NCI-H1417 (cell line): ENCODE measurements at regions not wholly inside any gene's neighbourhood (a gene's known extent, or its start where the extent isn't known, plus 50 kb on each side); places are given as distances from the start of the nearest gene placed in this dataset.

Experiments used
- DNase-seq, 3 experiments: peaks; one replicate each; lab custom pipeline; 2025; lab: John Stamatoyannopoulos, UW

DNA sequence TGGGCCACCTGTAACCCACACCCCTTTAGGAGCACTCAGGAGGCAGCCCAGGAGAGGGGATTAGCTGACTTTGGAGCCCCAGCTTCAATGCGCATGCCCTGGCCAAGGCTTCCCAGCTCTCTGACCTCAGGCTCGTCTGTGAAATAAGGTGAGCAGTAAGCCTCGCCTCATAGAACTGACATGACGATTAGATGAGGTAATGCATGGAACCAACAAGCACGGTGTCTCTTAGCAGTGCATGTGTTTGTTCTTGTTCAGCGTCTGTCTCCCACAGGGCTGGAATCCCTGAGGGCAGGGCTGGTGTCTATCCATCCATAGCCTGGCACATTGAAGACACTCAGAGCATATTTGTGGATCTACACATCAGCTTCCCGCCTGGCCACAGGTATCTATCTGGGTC, 415.4 kb downstream of the MN1 start:
- peak in 1 of 3 experiments; percentile 49 for DNase-seq

DNA sequence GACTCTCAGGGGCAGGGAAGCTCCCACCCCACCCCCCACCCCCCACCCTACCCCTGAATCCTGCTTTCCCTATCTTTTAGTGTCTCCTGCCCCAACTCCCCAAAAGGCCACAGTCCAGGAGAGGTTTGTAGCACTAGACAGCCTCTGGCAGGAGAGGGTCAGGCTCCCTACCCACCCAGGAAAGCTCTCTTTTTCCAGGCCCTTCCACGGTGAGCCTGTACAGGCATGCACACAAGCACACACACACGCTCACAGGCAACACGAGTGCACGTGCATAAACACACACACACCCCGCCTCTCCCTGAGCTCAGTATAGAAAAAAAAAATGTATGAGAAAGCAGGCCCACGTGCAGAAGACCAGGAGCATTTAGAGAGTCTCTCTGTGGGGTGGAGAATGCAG, 414.0 kb downstream of the MN1 start:
- DNase-seq, result no peak

DNA sequence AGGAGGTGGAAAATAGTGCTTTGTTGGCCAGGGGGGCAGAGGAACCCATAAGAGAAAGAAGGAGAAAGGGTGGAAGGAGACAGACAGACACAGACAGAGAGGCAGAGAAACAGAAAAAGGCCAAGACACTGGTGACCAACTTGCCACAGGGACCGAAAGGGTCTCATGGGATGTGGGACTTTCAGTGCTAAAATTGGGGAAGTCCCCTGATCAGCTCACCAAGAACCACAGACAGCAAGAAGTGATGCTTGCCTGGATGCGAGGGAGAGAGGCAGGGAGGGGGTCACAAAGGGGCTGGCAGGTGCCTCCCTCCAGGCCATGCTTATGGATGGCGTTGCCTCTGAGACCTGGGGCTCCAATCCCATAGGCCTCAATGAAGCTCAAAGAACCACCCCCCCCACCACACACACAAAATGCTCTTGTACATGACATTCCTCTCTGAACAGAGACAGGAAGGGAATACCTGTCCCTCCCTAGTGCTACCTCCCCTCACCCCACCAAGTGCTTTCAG, 413.4 kb downstream of the MN1 start:
- no peak for DNase-seq

DNA sequence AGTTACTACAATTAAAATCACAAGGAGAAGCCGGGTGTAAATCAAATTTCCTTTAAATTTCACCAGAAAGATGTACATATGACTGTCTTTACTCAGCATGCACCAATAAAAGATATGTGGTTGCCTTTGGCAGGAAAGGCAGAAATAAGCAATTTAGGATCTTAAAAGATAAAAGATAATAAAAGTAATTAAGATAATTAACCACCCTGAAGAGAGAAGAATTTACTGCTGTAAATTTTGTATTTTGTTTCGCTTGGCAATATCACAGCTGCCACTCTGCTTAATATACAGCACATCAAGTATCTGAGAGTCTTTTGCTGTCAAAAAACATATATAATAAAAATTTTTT, 411.9 kb downstream of the MN1 start:
- no peak for DNase-seq

DNA sequence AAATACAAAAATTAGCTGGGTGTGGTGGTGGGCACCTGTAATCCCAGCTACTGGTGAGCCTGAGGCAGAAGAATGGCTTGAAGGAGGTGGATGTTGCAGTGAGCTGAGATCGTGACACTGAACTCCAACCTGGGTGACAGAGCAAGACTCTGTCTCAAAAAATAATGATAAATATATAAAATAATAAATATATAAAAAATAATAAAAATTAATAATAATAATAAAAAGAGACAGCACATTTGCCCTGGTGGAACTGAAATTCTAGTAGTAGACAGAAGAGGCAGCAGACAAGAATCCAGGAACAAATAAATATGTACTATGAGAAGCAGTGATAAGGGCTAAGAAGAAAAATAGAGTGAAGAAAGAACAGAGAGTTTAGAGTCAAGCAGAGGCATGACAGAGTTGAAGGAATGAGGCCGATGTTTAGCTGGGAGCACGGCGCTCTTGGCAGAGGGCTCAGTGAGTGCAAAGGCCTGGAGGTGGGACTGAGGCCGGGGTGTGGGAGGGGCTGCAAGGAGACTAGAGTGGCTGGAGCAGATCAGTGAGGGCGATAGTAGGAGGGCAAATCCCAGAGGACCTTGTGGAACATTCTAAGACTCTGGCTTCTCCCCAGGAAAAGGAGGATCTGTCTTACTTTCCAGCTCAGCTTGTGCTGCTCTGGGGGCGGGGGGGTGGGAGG, 410.3 kb downstream of the MN1 start:
- DNase-seq, result no peak

DNA sequence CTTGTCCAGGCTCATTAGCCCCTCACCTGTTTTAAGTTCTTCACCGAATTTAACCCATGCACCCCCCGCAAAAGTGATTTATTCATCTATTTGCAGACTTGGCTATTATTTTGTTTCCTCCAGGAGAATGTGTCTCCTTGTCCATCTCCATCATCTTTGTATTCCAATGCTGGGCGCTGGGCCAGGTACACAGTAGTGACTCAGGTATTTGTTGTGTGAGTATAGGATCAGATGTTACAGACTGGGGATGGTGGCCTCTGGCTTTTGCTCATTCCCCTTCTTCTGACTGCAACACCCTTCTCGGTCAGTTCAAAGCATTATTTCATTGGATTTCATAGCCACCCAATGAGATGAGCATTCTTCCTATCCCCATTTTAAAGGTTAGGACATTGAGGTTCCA, 408.2 kb downstream of the MN1 start:
- DNase-seq, result no peak

DNA sequence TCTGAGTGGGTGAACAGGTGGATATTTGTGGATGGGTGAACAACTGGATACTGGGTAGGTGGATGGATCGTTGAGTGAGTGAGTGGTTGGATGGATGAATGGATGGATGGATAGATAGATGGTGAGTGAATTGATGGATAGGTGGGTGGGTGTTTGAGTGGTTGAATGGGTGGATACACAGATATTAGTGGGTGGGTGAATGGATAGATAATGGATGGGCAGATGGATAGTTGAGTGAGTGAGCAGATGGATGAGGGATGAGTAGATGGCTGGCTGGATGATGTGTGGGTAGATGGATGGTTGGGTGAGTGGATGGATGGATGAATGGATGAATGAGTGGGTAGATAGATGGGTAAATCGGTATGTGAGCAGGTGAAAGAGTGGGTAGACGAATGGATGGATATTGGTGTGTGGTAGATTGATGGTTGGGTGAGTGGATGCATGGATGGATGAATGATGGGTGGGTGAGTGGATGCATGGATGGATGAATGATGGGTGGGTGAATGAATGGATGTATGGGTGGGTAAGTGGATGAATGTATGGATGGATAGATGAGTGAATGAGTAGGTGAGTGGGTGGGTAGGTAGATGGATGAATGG, 406.7 kb downstream of the MN1 start:
- DNase-seq, result no peak

DNA sequence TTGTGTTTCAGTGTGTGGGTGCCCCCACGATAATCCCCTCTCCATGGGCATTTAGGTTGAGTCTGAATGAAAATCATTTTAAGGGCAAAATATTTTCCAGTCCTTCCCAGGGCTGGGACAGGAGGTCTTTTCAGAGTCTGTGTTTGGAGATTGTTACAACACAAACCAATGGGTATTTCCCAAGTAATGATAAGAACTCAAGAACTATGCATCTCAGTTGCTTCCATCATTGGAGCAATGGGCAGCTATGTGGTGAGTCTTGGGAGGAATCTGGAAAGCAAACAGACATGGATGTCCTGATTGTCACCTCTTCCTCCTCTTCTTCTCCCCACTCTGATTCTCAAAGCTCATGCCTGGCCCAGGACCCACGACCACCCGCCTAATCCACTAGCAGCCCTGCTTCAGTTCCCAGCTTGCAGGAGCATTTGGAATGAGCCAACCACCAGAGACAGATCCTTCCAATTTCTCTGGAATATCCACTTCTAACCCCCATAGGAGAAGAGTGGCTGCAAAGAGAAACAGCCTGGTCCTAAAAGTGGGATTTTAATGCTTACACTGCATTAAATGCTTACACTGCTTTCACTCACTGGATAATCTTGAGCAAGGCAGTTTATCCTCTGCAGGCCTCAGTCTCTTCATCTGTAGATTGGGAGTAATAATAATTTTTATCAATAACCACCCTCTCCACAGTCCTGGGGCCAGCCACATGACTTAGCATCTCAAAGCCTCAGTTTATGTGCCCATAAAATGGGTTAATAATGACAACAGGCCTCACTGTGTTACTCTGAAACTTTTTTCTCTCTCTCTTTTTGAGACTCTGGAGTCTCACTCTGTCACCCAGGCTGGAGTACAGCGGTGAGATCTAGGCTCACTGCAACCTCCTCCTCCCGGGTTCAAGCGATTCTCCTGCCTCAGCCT, 404.3 kb downstream of the MN1 start:
- no peak for DNase-seq

DNA sequence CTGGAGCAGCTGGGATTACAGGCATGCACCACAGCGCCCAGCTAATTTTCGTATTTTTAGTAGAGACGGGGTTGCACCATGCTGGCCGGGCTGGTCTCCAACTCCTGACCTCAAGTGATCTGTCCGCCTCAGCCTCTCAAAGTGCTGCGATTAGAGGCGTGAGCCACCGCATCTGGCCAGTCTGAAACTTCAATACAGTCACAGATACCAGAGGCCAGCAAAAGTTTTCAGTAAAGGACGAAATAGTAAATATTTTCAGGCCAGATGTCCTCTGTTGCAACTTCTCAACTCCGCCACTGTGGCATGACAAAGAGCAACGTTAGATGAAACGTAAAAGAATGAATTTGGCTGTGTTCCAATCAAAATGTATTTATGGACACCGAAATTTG, 403.6 kb downstream of the MN1 start:
- no peak for DNase-seq

DNA sequence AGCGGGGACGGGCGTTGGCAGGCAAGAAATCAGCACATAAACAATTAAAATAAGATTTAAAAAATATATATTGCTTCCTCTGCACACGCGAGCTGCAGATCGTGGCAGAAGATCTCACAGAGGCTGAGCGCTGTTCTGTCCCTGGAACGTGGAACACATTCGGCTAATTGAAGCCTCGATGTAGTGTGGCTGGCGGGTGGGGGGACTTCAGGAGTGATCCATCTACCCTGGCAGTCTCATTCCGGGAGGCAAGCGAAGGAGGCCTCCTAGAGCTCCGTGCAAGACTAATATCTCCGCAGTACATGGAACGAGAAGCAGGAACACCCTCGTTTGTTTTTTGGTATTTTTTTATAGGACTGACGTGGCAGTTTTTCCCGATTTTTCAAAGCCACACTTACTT, 402.4 kb downstream of the MN1 start:
- DNase-seq, result no peak

DNA sequence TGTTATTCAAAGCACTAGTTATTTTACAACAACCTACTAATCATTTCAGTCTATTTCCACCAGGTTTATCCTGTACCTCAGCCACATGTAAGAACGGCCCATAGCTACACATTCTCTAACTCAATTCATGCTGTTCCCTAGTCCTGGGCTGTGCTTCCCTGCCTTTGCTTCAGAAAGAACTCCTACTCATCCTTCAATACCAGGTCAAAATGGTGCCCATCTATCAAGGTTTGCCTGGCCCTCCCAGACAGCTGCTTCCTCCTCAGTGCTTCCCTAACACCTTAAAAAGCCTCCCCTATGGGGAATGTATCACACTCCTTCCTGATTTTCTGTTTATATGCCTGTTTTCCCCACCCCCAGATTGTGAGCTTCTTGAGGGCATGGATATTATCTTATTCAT, 400.7 kb downstream of the MN1 start:
- no peak for DNase-seq

DNA sequence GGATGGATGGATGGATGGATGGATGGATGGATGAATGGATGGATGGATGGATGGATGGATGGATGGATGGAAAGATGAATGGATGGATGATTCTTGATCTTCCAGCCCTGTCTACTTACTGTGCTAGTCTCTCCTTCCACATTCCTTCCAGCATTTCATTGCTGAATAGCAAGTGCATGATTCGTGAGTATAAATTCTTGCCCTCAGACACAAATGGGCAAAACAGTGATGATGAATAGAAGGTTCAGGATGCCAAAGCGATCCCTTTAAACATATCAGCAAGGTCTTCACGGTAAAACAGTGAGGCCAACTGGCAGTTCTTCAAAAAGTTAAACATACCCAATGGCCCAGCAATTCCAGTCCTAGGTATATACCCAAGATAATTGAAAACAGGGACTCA, 400.2 kb downstream of the MN1 start:
- DNase-seq, result no peak

DNA sequence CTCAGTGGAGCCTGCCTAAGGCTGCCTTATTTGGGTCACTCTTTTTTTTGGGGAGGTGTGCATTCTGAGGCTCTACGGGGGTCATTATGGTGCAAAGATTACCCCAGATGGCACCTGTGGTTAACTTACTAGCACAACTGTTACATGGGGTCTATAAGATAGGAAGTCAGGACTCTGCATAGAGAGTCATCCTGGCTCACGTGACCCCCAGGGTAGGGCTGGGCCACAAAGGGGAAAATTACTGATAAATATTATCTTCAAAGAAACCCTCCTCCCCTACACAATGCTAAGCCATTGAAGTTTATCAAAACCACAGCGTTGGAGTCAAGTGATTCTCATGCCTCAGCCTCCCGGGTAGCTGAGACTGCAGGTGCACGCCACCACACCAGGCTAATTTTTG, 397.1 kb downstream of the MN1 start:
- no peak for DNase-seq

DNA sequence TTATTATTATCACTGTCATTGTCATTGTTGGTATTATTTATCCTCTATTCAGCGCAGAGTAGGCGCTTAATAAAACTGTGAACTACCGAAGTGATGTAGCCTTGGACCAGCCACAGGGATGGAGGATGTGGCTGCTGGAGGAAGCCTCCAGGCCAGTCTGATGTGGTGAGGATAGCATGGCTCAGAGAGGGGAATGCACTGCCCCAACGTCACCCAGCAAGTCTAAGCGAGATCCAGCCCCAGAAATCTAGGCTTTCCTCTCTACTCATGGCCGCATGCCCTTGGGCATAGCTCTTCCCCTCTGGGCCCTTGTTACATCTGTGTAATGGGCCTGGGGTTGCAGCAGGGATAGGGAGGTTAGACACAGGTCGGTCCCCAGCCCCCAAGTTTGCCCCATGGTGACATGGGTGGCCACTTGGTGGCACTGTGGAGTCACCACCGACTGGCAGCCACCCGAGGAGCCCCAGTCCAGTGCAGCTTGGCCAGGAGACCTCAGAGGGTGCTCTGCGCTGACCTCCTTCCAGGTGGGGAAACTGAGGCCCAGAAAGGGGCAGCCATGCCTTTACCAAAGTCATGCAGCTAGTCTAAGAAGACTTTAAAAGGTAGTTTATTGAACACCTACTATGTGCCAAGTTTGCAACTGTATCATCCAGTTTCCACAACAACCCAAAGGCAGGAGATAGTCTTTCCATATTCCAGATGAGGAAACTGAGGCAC, 395.7 kb downstream of the MN1 start:
- no peak for DNase-seq

DNA sequence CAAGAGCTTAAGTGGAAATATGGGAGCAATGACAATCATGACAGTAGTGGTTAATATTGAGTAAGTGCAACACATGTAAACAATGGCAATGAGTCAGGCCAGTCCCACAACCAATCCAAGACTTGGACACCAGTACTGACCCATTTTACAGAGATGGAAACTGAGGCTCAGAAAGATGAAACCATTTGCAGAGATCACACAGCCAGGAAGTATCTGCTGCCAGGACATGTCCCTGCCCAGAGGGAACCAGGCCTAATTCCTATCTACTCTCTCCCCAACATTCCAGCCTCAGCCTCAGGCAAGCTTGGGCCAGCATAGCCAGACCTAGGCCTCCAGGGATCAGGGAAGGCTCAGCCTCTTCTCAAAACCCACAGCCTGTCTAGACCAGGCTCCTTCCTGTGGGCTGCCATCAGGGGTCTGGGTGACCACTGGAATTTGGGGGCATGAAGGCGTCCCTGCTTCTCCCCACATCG, 395.1 kb downstream of the MN1 start:
- no peak for DNase-seq

DNA sequence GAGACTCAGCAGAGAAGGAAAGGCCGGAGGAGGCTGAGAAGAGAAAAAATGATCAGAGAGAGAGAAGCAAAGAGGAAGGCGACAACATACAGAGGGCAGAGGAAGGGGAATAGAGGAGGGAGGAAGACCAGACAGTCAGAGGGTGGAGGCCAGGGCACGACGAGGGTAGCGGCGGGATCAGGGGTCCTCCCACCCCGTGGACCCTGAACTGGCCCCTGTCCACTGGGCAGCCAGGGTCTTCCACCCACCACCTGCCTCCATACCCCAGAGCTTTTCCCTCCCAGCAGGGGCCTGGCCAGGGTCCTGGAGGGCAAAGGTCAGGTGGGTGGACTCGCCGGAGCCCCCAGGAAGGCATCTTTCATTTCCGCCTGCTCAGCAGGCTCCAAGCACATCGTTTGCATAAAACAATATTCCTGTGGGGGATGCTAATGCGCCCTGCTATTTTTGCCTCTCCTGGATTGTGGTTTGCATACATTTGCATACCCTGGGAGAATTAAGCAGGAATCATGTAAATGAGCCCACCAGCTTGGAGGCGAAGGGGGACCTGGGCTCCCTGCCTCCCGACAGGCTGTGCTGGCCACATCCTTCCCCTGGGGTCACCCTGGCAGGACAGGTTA, 394.1 kb downstream of the MN1 start:
- DNase-seq, result no peak

DNA sequence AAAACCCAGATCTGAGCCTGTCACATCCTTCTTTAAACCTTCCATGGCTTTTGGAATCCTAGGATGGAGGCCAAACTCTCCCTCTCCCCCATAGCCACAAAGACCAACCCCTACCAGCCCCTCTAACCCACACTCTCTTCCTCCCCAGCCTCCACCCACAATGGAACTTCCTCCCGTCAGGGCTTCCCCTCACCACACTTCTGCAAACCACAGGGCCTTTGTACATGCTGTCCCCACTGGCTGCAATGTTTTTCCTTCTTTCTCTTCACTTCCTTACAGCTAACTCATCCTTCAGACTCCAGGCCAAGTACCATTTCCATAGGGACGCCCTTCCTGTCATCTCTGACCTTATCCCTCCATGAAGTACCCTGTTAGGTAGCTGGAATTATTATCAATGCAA, 393.5 kb downstream of the MN1 start:
- no peak for DNase-seq

DNA sequence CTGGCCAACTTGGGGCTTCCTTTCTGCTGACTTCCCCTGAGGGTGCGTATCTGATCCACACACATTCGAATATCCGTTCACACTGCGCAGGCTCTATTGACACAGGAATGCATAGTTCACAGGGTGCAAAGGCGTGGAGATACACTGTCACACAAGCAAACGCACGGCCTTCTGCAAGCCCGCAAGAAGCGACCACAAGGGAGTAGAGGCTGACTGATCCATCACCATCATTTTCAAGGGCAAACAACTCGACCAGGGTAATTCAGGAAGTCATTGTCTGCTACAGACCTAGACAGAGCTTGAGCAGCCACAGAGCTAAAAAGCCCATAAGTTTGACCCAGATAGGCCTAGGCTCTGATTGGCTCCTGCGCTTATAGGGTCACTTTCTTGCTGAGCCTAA, 392.3 kb downstream of the MN1 start:
- DNase-seq, result no peak

DNA sequence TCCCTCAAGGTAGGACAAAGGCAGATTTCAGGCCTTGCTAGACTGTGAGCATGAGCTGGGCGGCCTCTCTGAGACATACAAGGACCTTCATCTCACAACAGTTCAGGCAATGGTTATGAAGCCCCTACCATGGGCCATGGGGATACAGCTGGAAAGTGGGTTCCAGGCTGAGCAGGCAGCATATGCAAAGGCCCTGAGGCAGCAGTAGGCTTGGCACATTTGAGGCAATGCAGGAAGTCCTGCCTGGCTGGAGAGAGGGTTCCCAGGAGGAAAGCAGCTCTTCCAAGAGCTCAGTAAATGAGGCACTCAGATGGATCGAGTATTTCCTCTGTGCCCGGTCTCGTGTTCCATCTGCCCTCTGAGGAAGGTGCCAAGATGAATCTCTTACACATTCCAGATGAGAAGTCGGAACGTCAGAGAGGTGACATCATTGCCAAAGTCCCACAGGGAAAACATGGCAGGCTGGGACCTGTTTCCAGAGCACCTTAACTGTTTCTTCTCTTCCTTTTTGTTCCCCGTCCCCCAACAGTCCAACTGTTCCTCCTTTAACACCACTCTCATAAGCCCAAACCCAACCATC, 388.6 kb downstream of the MN1 start:
- DNase-seq, result no peak

DNA sequence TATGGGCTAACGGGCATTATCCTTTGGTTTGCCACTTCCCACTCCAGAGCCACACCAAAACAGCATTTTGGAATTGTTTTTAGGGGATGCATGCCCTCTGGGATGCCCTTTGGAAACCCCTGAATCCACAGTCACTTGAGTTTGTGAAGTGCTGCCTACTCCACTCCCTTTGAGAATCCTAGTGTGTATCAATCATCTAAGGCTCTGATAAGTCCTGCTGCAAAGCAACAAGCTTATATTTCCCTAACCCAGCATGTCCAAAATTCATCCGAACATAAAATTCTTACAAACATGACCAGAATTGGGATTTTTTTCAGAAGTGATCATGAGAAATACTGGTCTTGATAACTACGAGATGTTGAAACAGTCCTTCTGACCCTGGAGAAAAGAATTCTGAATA, 387.9 kb downstream of the MN1 start:
- no peak for DNase-seq
